HPDE6-E6E7 (cell line): ENCODE measurements at regions not wholly inside any gene's neighbourhood (a gene's known extent, or its start where the extent isn't known, plus 50 kb on each side); places are given as distances from the start of the nearest gene placed in this dataset.

Experiments used
- DNase-seq: peaks from one replicate; pipeline ENCODE4 v3.0.0; 2011; ENCODE audit warnings: missing footprints; ENCODE audit errors: extremely low spot score

- no peak for DNase-seq
Measured at GRCh38 chr9:14031810-14032209, 282.1 kb downstream of the NFIB start.

GRCh38 chr9:14031060-14031414, 282.9 kb downstream of the NFIB start:
- DNase-seq, result no peak

- DNase-seq, result peak; percentile 22
Measured at GRCh38 chr9:14030375-14031059, 283.4 kb downstream of the NFIB start.

GRCh38 chr9:14029806-14030374, 284.1 kb downstream of the NFIB start:
- no peak for DNase-seq

- no peak for DNase-seq
Measured at GRCh38 chr9:14027116-14027800, 286.7 kb downstream of the NFIB start.

GRCh38 chr9:14025741-14026140, 288.2 kb downstream of the NFIB start:
- DNase-seq, result no peak

GRCh38 chr9:14023285-14023684, 290.7 kb downstream of the NFIB start:
- no peak for DNase-seq

GRCh38 chr9:14021871-14022525, 291.9 kb downstream of the NFIB start:
- no peak for DNase-seq

- no peak for DNase-seq
Measured at GRCh38 chr9:14018081-14018480, 295.9 kb downstream of the NFIB start.

GRCh38 chr9:14014744-14015143, 299.2 kb downstream of the NFIB start:
- no peak for DNase-seq

GRCh38 chr9:14014218-14014617, 299.7 kb downstream of the NFIB start:
- no peak for DNase-seq

GRCh38 chr9:14011799-14012560, 302.0 kb downstream of the NFIB start:
- no peak for DNase-seq

- no peak for DNase-seq
Measured at GRCh38 chr9:14007190-14007769, 306.7 kb downstream of the NFIB start.

- no peak for DNase-seq
Measured at GRCh38 chr9:14006386-14007187, 307.4 kb downstream of the NFIB start.

- no peak for DNase-seq
Measured at GRCh38 chr9:14004110-14004509, 309.8 kb downstream of the NFIB start.

- no peak for DNase-seq
Measured at GRCh38 chr9:13994240-13994639, 319.7 kb downstream of the NFIB start.

- DNase-seq, result no peak
Measured at GRCh38 chr9:13993632-13994185, 320.2 kb downstream of the NFIB start.

GRCh38 chr9:13992138-13993088, 321.5 kb downstream of the NFIB start:
- no peak for DNase-seq

- no peak for DNase-seq
Measured at GRCh38 chr9:13991395-13991794, 322.5 kb downstream of the NFIB start.
